ENCODE measurements at regions not wholly inside any gene's neighbourhood (a gene's known extent, or its start where the extent isn't known, plus 50 kb on each side); places are given as distances from the start of the nearest gene placed in this dataset.

GRCh38 chr6:101000341-101000740 lies 119.2 kb upstream of the ASCC3 start:
- no peak for TF ChIP-seq CTCF (IDR thresholded peaks at IDR 0.05)
- no peak for TF ChIP-seq POLR2A (IDR thresholded peaks at IDR 0.05)

Data from right lobe of liver (tissue), 4 donors.